ENCODE measurements at regions not wholly inside any gene's neighbourhood (a gene's known extent, or its start where the extent isn't known, plus 50 kb on each side); places are given as distances from the start of the nearest gene placed in this dataset.

DNA sequence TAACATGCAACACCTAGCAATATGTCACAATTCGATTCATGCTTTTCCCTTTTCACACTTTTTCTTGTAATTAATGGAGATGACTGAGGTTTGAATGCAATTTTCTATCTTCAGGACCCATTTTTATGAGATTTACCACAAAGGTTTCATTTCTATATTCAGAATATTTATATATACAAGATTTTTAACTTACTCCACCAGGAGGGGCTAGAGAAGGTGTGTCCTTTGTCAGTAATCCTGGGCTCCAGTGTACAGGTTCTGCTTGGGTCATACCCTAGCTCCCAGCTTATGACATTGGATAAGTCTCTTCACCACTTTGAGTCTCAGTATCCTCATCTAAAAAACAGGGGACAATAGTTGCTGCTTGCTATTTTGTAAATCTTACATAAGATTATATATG lies 95.7 kb upstream of the SLC24A5 start:
- H3K9me3 ChIP-seq (ENCODE audit: control insufficient read depth in 4 of 4, low read length in 3 of 4), result no peaks in the 10 kb centered on the region
- no peaks in the 10 kb centered on the region for H3K4me1 ChIP-seq (ENCODE audit: control insufficient read depth in 4 of 4, insufficient read depth in 4 of 4, low read length in 3 of 4)
- WGBS, result 55% methylated on average over 1 of the region's 1 CpG
- no peak overlapping the region for H3K4me3 ChIP-seq (ENCODE audit: low read depth in 1 of 3, low read length in 3 of 3)
- no peak for DNase-seq (ENCODE audit: low spot score)
- no peak overlapping the region for H3K9ac ChIP-seq (ENCODE audit: low read depth in 1 of 2, low read length in 2 of 2)
- no peak overlapping the region for H3K27ac ChIP-seq (ENCODE audit: low read depth in 1 of 2, low read length in 2 of 2)
- no peak for TF ChIP-seq NR2F2 (IDR thresholded peaks at IDR 0.05)
- no peak for TF ChIP-seq YY1 (IDR thresholded peaks at IDR 0.05)
- TF ChIP-seq HNF4G (IDR thresholded peaks at IDR 0.05), result no peak
- TF ChIP-seq GABPA (IDR thresholded peaks at IDR 0.05 in 1 of 2, conservative IDR thresholded peaks at IDR 0.05 in 1 of 2), result no peak
- TF ChIP-seq TAF1 (conservative IDR thresholded peaks at IDR 0.05), result no peak
- no peak for TF ChIP-seq RAD21 (IDR thresholded peaks at IDR 0.05)
- no peak for TF ChIP-seq FOXA1 (IDR thresholded peaks at IDR 0.05)
- TF ChIP-seq, protein P1, sequence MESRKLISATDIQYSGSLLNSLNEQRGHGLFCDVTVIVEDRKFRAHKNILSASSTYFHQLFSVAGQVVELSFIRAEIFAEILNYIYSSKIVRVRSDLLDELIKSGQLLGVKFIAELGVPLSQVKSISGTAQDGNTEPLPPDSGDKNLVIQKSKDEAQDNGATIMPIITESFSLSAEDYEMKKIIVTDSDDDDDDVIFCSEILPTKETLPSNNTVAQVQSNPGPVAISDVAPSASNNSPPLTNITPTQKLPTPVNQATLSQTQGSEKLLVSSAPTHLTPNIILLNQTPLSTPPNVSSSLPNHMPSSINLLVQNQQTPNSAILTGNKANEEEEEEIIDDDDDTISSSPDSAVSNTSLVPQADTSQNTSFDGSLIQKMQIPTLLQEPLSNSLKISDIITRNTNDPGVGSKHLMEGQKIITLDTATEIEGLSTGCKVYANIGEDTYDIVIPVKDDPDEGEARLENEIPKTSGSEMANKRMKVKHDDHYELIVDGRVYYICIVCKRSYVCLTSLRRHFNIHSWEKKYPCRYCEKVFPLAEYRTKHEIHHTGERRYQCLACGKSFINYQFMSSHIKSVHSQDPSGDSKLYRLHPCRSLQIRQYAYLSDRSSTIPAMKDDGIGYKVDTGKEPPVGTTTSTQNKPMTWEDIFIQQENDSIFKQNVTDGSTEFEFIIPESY (IDR thresholded peaks at IDR 0.05), result no peak
- no peak for TF ChIP-seq EGR1 (IDR thresholded peaks at IDR 0.05; ENCODE audit: low read depth in 2 of 2)
- TF ChIP-seq, protein P2, sequence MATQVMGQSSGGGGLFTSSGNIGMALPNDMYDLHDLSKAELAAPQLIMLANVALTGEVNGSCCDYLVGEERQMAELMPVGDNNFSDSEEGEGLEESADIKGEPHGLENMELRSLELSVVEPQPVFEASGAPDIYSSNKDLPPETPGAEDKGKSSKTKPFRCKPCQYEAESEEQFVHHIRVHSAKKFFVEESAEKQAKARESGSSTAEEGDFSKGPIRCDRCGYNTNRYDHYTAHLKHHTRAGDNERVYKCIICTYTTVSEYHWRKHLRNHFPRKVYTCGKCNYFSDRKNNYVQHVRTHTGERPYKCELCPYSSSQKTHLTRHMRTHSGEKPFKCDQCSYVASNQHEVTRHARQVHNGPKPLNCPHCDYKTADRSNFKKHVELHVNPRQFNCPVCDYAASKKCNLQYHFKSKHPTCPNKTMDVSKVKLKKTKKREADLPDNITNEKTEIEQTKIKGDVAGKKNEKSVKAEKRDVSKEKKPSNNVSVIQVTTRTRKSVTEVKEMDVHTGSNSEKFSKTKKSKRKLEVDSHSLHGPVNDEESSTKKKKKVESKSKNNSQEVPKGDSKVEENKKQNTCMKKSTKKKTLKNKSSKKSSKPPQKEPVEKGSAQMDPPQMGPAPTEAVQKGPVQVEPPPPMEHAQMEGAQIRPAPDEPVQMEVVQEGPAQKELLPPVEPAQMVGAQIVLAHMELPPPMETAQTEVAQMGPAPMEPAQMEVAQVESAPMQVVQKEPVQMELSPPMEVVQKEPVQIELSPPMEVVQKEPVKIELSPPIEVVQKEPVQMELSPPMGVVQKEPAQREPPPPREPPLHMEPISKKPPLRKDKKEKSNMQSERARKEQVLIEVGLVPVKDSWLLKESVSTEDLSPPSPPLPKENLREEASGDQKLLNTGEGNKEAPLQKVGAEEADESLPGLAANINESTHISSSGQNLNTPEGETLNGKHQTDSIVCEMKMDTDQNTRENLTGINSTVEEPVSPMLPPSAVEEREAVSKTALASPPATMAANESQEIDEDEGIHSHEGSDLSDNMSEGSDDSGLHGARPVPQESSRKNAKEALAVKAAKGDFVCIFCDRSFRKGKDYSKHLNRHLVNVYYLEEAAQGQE (IDR thresholded peaks at IDR 0.05), result no peak
- no peaks in the 10 kb centered on the region for H3K27me3 ChIP-seq (ENCODE audit: control insufficient read depth in 4 of 4, insufficient read depth in 4 of 4, low read length in 3 of 4)
- no peaks in the 10 kb centered on the region for H3K36me3 ChIP-seq (ENCODE audit: control insufficient read depth in 4 of 4, insufficient read depth in 3 of 4, low read depth in 1 of 4, low read length in 3 of 4)

DNA sequence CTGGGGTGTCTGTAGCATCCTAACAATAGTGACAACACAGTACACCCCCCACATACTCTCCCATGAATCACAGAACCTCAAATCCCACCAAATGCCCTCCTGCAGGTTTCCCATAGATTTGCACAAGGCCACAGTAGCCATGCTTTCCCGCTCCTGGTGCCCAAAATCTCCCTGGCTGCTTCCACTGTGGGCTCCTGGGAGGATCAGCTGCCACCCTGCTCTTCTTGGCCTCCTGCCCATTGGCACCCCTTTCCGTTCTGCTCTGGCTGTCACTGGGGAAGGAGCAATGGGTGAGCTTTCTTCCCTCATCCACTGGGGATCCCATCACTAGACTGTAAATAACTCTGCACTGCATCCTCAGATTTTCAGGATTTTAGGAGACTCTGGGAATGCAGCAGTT lies 92.1 kb upstream of the SLC24A5 start:
- Histone ChIP-seq H3K4me3 (ENCODE audit: low read depth in 1 of 3, low read length in 3 of 3) (no peak overlapping the region), H3K4me1 (ENCODE audit: control insufficient read depth in 4 of 4, insufficient read depth in 4 of 4, low read length in 3 of 4) (no peaks in the 10 kb centered on the region), H3K36me3 (ENCODE audit: control insufficient read depth in 4 of 4, insufficient read depth in 3 of 4, low read depth in 1 of 4, low read length in 3 of 4) (no peaks in the 10 kb centered on the region), H3K9ac (ENCODE audit: low read depth in 1 of 2, low read length in 2 of 2) (no peak overlapping the region), H3K27me3 (ENCODE audit: control insufficient read depth in 4 of 4, insufficient read depth in 4 of 4, low read length in 3 of 4) (no peaks in the 10 kb centered on the region), H3K27ac (ENCODE audit: low read depth in 1 of 2, low read length in 2 of 2) (no peak overlapping the region), H3K9me3 (ENCODE audit: control insufficient read depth in 4 of 4, low read length in 3 of 4) (no peaks in the 10 kb centered on the region)
- TF ChIP-seq, protein P3, sequence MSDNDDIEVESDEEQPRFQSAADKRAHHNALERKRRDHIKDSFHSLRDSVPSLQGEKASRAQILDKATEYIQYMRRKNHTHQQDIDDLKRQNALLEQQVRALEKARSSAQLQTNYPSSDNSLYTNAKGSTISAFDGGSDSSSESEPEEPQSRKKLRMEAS (IDR thresholded peaks at IDR 0.05), result no peak
- TF ChIP-seq SP1 (IDR thresholded peaks at IDR 0.05), result no peak
- TF ChIP-seq HNF4A (conservative IDR thresholded peaks at IDR 0.05), result no peak
- TF ChIP-seq, protein P1 (IDR thresholded peaks at IDR 0.05), result no peak
- no peak for TF ChIP-seq JUND (IDR thresholded peaks at IDR 0.05)
- TF ChIP-seq, protein P4, sequence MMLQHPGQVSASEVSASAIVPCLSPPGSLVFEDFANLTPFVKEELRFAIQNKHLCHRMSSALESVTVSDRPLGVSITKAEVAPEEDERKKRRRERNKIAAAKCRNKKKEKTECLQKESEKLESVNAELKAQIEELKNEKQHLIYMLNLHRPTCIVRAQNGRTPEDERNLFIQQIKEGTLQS (IDR thresholded peaks at IDR 0.05), result no peak
- TF ChIP-seq NR2F2 (IDR thresholded peaks at IDR 0.05), result no peak
- TF ChIP-seq RAD21 (IDR thresholded peaks at IDR 0.05), result no peak
- no peak for TF ChIP-seq HNF4G (IDR thresholded peaks at IDR 0.05)
- TF ChIP-seq RXRA (IDR thresholded peaks at IDR 0.05), result no peak
- no peak for TF ChIP-seq FOXA1 (IDR thresholded peaks at IDR 0.05)
- DNase-seq (ENCODE audit: low spot score), result no peak
- 87% methylated on average over 2 of the region's 2 CpGs for WGBS

Measured in liver (tissue), 7 donors.